GM23338 (cell line): ENCODE measurements at regions not wholly inside any gene's neighbourhood (a gene's known extent, or its start where the extent isn't known, plus 50 kb on each side); places are given as distances from the start of the nearest gene placed in this dataset.

Experiments
- ATAC-seq: fragments of 200-7000 bp; cut with Tn5 transposase; 3 replicates; pipeline ENCODE4 v1.9.1; 2020
- DNase-seq: peaks from one replicate; pipeline ENCODE4 v3.0.0-alpha.2; 2015; ENCODE audit warnings: low spot score
- H2AFZ ChIP-seq: fragments of 200-600 bp; sonication (generic); 2 replicates; pipeline ENCODE4 v1.8.0; 2016; ENCODE audit warnings: antibody characterized with exemption, mild to moderate bottlenecking, moderate library complexity
- H3F3A ChIP-seq: fragments of 200-600 bp; sonication (generic); replicated peaks from 2 replicates; pipeline ENCODE4 v1.8.0; 2017; ENCODE audit warnings: antibody characterized with exemption, mixed run types, low read depth
- H3K27ac ChIP-seq: fragments of 200-600 bp; sonication (generic); 2 replicates; pipeline ENCODE4 v1.6.1; 2016; ENCODE audit warnings: low read depth
- H3K27me3 ChIP-seq: fragments of 200-600 bp; sonication (generic); 2 replicates; pipeline ENCODE4 v1.8.0; 2016; ENCODE audit warnings: mild to moderate bottlenecking, mixed run types, moderate library complexity; ENCODE audit not compliant: insufficient read depth
- H3K36me3 ChIP-seq: fragments of 200-600 bp; sonication (generic); 2 replicates; pipeline ENCODE4 v1.8.0; 2016; ENCODE audit warnings: mild to moderate bottlenecking; ENCODE audit not compliant: insufficient read depth
- H3K4me1 ChIP-seq: fragments of 200-600 bp; sonication (generic); 2 replicates; pipeline ENCODE4 v1.8.0; 2016; ENCODE audit warnings: mild to moderate bottlenecking, moderate library complexity; ENCODE audit not compliant: insufficient read depth
- H3K4me2 ChIP-seq: fragments of 200-600 bp; sonication (generic); 2 replicates; pipeline ENCODE4 v1.7.1; 2017; ENCODE audit warnings: mixed run types
- H3K4me3 ChIP-seq: fragments of 200-600 bp; sonication (generic); 2 replicates; pipeline ENCODE4 v1.6.1; 2016; ENCODE audit warnings: mixed run types
- H3K79me2 ChIP-seq: fragments of 200-600 bp; sonication (generic); replicated peaks from 2 replicates; pipeline ENCODE4 v1.8.0; 2017; ENCODE audit warnings: mild to moderate bottlenecking; ENCODE audit not compliant: insufficient read depth
- H3K9me2 ChIP-seq: fragments of 200-600 bp; sonication (generic); 2 replicates; pipeline ENCODE4 v1.8.0; 2017; ENCODE audit not compliant: insufficient read depth
- H4K20me1 ChIP-seq: fragments of 200-600 bp; sonication (generic); replicated peaks from 2 replicates; pipeline ENCODE4 v1.8.0; 2017; ENCODE audit warnings: mild to moderate bottlenecking; ENCODE audit not compliant: insufficient read depth
- H3K27ac Mint-ChIP-seq: 2 replicates; pipeline ENCODE4 v1.8.0; 2020; ENCODE audit warnings: inconsistent platforms, mild to moderate bottlenecking, moderate library complexity, mixed read lengths
- H3K27me3 Mint-ChIP-seq: 3 replicates; pipeline ENCODE4 v1.8.0; 2022; ENCODE audit warnings: low read depth, mild to moderate bottlenecking, moderate library complexity, mixed read lengths, inconsistent platforms; ENCODE audit not compliant: insufficient read depth, poor library complexity
- H3K36me3 Mint-ChIP-seq: 3 replicates; pipeline ENCODE4 v1.8.0; 2021; ENCODE audit warnings: low read depth, mild to moderate bottlenecking, inconsistent platforms, moderate library complexity, mixed read lengths
- H3K4me1 Mint-ChIP-seq: 3 replicates; pipeline ENCODE4 v1.8.0; 2020; ENCODE audit warnings: mild to moderate bottlenecking, inconsistent platforms, mixed read lengths
- H3K4me3 Mint-ChIP-seq: 3 replicates; pipeline ENCODE4 v1.8.0; 2021; ENCODE audit warnings: moderate library complexity, mild to moderate bottlenecking, inconsistent platforms, mixed read lengths
- H3K9me3 Mint-ChIP-seq: 3 replicates; pipeline ENCODE4 v1.8.0; 2020; ENCODE audit warnings: moderate library complexity, mild to moderate bottlenecking, inconsistent platforms, mixed read lengths
- CREB1 ChIP-seq: fragments of 250-450 bp; sonication (Bioruptor Pico); IDR thresholded peaks from 2 replicates; pipeline ENCODE4 v1.5.0; 2020; ENCODE audit warnings: low read depth, mild to moderate bottlenecking, moderate library complexity
- EZH2 ChIP-seq: fragments of 200-600 bp; sonication (generic); IDR thresholded peaks from one replicate; pipeline ENCODE4 v1.8.0; 2017; ENCODE audit warnings: antibody characterized with exemption, mild to moderate bottlenecking, low read depth; ENCODE audit not compliant: unreplicated experiment
- EZH2phosphoT487 ChIP-seq: fragments of 200-600 bp; sonication (generic); IDR thresholded peaks from one replicate; pipeline ENCODE4 v1.8.1; 2018; ENCODE audit warnings: antibody characterized with exemption; ENCODE audit not compliant: unreplicated experiment
- JUNB ChIP-seq: IDR thresholded peaks from one replicate; pipeline ENCODE4 v1.6.1; 2016; ENCODE audit warnings: antibody characterized with exemption; ENCODE audit not compliant: unreplicated experiment
- NANOG ChIP-seq: IDR thresholded peaks from 2 replicates; pipeline ENCODE4 v1.6.1; 2016; ENCODE audit warnings: antibody characterized with exemption, borderline replicate concordance
- ZNF331 ChIP-seq: fragments of 250-450 bp; sonication (Bioruptor Pico); IDR thresholded peaks from 2 replicates; pipeline ENCODE4 v1.5.0; 2020; ENCODE audit warnings: low read depth, mild to moderate bottlenecking, moderate library complexity
- TF ChIP-seq, protein P1 (sequence below): fragments of 250-450 bp; sonication (Bioruptor Pico); IDR thresholded peaks from 2 replicates; pipeline ENCODE4 v1.5.0; 2020; ENCODE audit warnings: mild to moderate bottlenecking, moderate library complexity
- TF ChIP-seq, protein P2 (sequence below), 2 experiments: fragments of 200-600 bp in 1 of 2; sonication (generic) in 1 of 2; conservative IDR thresholded peaks; 2 replicates each; pipeline versions ENCODE4 v1.5.1 to v1.6.1; 2016 to 2017; ENCODE audit warnings: antibody characterized with exemption in 2 of 2, low read depth in 2 of 2, mild to moderate bottlenecking in 2 of 2, moderate library complexity in 1 of 2
- TF ChIP-seq, protein P3 (sequence below): IDR thresholded peaks from 2 replicates; pipeline ENCODE4 v1.6.1; 2016; ENCODE audit warnings: antibody characterized with exemption
- TF ChIP-seq, protein P4 (sequence below): IDR thresholded peaks from one replicate; pipeline ENCODE4 v1.6.1; 2018; ENCODE audit warnings: antibody characterized with exemption; ENCODE audit not compliant: unreplicated experiment

DNA sequence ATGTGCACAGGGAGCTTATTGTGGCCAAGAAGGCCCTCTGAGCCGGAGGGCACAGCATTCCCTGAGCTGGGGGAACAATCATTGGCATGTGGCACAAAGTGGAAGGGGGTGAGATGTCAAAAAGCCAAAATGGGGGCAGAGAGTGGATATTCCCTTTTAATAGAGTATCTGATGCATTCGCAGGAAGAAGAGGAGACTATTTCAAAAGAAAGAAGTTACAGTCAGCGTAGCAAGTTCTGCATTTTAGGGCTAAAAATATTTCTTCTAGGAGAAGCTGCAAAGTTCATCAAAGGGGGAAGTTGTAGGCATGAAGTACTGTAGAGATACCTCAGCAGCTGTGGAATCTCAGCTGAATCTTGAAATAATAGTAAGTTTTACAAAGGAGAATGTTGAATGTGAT lies 136.0 kb upstream of the WDR11 start:
- Mint-ChIP-seq H3K27me3 (no peaks in the 10 kb centered on the region), H3K9me3 (no peaks in the 10 kb centered on the region), H3K4me1 (peaks cover 9% of the 10 kb centered on the region; the same call in 2 of the 3 replicates), H3K36me3 (no peaks in the 10 kb centered on the region), H3K4me3 (no peak overlapping the region), H3K27ac (no peak overlapping the region)
- no peak for ATAC-seq
- peaks cover 17% of the 10 kb centered on the region for H3K4me1 ChIP-seq
- H3K79me2 ChIP-seq = no peaks in the 10 kb centered on the region
- no peak overlapping the region for H3K27ac ChIP-seq
- no peak overlapping the region for H3K4me2 ChIP-seq
- no peak for DNase-seq
- H4K20me1 ChIP-seq = no peaks in the 10 kb centered on the region
- TF ChIP-seq ZNF331 (no peak), JUNB (no peak), NANOG (no peak), EZH2phosphoT487 (no peak), EZH2 (no peak), CREB1 (CRISPR knock-in tag) (no peak)
- TF ChIP-seq, protein P1, sequence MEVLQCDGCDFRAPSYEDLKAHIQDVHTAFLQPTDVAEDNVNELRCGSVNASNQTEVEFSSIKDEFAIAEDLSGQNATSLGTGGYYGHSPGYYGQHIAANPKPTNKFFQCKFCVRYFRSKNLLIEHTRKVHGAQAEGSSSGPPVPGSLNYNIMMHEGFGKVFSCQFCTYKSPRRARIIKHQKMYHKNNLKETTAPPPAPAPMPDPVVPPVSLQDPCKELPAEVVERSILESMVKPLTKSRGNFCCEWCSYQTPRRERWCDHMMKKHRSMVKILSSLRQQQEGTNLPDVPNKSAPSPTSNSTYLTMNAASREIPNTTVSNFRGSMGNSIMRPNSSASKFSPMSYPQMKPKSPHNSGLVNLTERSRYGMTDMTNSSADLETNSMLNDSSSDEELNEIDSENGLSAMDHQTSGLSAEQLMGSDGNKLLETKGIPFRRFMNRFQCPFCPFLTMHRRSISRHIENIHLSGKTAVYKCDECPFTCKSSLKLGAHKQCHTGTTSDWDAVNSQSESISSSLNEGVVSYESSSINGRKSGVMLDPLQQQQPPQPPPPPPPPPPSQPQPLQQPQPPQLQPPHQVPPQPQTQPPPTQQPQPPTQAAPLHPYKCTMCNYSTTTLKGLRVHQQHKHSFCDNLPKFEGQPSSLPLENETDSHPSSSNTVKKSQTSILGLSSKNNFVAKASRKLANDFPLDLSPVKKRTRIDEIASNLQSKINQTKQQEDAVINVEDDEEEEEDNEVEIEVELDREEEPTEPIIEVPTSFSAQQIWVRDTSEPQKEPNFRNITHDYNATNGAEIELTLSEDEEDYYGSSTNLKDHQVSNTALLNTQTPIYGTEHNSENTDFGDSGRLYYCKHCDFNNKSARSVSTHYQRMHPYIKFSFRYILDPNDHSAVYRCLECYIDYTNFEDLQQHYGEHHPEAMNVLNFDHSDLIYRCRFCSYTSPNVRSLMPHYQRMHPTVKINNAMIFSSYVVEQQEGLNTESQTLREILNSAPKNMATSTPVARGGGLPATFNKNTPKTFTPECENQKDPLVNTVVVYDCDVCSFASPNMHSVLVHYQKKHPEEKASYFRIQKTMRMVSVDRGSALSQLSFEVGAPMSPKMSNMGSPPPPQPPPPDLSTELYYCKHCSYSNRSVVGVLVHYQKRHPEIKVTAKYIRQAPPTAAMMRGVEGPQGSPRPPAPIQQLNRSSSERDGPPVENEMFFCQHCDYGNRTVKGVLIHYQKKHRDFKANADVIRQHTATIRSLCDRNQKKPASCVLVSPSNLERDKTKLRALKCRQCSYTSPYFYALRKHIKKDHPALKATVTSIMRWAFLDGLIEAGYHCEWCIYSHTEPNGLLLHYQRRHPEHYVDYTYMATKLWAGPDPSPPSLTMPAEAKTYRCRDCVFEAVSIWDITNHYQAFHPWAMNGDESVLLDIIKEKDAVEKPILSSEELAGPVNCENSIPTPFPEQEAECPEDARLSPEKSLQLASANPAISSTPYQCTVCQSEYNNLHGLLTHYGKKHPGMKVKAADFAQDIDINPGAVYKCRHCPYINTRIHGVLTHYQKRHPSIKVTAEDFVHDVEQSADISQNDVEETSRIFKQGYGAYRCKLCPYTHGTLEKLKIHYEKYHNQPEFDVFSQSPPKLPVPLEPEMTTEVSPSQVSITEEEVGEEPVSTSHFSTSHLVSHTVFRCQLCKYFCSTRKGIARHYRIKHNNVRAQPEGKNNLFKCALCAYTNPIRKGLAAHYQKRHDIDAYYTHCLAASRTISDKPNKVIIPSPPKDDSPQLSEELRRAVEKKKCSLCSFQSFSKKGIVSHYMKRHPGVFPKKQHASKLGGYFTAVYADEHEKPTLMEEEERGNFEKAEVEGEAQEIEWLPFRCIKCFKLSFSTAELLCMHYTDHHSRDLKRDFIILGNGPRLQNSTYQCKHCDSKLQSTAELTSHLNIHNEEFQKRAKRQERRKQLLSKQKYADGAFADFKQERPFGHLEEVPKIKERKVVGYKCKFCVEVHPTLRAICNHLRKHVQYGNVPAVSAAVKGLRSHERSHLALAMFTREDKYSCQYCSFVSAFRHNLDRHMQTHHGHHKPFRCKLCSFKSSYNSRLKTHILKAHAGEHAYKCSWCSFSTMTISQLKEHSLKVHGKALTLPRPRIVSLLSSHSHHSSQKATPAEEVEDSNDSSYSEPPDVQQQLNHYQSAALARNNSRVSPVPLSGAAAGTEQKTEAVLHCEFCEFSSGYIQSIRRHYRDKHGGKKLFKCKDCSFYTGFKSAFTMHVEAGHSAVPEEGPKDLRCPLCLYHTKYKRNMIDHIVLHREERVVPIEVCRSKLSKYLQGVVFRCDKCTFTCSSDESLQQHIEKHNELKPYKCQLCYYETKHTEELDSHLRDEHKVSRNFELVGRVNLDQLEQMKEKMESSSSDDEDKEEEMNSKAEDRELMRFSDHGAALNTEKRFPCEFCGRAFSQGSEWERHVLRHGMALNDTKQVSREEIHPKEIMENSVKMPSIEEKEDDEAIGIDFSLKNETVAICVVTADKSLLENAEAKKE (CRISPR knock-in tag) = no peak
- TF ChIP-seq, protein P2, sequence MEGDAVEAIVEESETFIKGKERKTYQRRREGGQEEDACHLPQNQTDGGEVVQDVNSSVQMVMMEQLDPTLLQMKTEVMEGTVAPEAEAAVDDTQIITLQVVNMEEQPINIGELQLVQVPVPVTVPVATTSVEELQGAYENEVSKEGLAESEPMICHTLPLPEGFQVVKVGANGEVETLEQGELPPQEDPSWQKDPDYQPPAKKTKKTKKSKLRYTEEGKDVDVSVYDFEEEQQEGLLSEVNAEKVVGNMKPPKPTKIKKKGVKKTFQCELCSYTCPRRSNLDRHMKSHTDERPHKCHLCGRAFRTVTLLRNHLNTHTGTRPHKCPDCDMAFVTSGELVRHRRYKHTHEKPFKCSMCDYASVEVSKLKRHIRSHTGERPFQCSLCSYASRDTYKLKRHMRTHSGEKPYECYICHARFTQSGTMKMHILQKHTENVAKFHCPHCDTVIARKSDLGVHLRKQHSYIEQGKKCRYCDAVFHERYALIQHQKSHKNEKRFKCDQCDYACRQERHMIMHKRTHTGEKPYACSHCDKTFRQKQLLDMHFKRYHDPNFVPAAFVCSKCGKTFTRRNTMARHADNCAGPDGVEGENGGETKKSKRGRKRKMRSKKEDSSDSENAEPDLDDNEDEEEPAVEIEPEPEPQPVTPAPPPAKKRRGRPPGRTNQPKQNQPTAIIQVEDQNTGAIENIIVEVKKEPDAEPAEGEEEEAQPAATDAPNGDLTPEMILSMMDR (conservative IDR thresholded peaks at IDR 0.05; ENCODE audit: low read depth in 2 of 2) = no peak
- TF ChIP-seq, protein P3, sequence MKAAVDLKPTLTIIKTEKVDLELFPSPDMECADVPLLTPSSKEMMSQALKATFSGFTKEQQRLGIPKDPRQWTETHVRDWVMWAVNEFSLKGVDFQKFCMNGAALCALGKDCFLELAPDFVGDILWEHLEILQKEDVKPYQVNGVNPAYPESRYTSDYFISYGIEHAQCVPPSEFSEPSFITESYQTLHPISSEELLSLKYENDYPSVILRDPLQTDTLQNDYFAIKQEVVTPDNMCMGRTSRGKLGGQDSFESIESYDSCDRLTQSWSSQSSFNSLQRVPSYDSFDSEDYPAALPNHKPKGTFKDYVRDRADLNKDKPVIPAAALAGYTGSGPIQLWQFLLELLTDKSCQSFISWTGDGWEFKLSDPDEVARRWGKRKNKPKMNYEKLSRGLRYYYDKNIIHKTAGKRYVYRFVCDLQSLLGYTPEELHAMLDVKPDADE = no peak
- TF ChIP-seq, protein P4, sequence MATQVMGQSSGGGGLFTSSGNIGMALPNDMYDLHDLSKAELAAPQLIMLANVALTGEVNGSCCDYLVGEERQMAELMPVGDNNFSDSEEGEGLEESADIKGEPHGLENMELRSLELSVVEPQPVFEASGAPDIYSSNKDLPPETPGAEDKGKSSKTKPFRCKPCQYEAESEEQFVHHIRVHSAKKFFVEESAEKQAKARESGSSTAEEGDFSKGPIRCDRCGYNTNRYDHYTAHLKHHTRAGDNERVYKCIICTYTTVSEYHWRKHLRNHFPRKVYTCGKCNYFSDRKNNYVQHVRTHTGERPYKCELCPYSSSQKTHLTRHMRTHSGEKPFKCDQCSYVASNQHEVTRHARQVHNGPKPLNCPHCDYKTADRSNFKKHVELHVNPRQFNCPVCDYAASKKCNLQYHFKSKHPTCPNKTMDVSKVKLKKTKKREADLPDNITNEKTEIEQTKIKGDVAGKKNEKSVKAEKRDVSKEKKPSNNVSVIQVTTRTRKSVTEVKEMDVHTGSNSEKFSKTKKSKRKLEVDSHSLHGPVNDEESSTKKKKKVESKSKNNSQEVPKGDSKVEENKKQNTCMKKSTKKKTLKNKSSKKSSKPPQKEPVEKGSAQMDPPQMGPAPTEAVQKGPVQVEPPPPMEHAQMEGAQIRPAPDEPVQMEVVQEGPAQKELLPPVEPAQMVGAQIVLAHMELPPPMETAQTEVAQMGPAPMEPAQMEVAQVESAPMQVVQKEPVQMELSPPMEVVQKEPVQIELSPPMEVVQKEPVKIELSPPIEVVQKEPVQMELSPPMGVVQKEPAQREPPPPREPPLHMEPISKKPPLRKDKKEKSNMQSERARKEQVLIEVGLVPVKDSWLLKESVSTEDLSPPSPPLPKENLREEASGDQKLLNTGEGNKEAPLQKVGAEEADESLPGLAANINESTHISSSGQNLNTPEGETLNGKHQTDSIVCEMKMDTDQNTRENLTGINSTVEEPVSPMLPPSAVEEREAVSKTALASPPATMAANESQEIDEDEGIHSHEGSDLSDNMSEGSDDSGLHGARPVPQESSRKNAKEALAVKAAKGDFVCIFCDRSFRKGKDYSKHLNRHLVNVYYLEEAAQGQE = no peak
- no peak overlapping the region for H3K4me3 ChIP-seq
- H3K27me3 ChIP-seq = no peaks in the 10 kb centered on the region
- no peaks in the 10 kb centered on the region for H3K36me3 ChIP-seq
- H3F3A ChIP-seq = no peaks in the 10 kb centered on the region
- 0 out of 2 replicates have a peak overlapping the region, but pooled peaks have one; percentile 18 for H2AFZ ChIP-seq
- H3K9me2 ChIP-seq = peaks cover 10% of the 10 kb centered on the region; the same call in 1 of the 2 replicates
